Endodermal cell (in vitro differentiated cells): ENCODE measurements at regions not wholly inside any gene's neighbourhood (a gene's known extent, or its start where the extent isn't known, plus 50 kb on each side); places are given as distances from the start of the nearest gene placed in this dataset.

ENCODE experiments used
- DNase-seq: peaks from one replicate; pipeline ENCODE4 v3.0.0-alpha.2; 2017
- H3K27ac ChIP-seq: 2 replicates; pipeline ENCODE4 v1.5.1; 2013; ENCODE audit warnings: mild to moderate bottlenecking, low read depth, low read length, moderate library complexity
- H3K27me3 ChIP-seq: 2 replicates; pipeline ENCODE4 v1.6.1; 2013; ENCODE audit warnings: mild to moderate bottlenecking, low read length, moderate library complexity; ENCODE audit not compliant: insufficient read depth, control insufficient read depth, poor library complexity, severe bottlenecking
- H3K36me3 ChIP-seq: 2 replicates; pipeline ENCODE4 v1.7.0; 2013; ENCODE audit warnings: mild to moderate bottlenecking, low read length, moderate library complexity; ENCODE audit not compliant: control insufficient read depth, insufficient read depth
- H3K4me1 ChIP-seq: one replicate; pipeline ENCODE4 v1.7.0; 2013; ENCODE audit warnings: low read length; ENCODE audit not compliant: control insufficient read depth, insufficient read depth
- H3K4me3 ChIP-seq: 2 replicates; pipeline ENCODE4 v1.5.1; 2013; ENCODE audit warnings: mild to moderate bottlenecking, low read length, moderate library complexity
- H3K9ac ChIP-seq: 2 replicates; pipeline ENCODE4 v1.6.1; 2013; ENCODE audit warnings: mild to moderate bottlenecking, low read length, moderate library complexity; ENCODE audit not compliant: poor library complexity, severe bottlenecking; ENCODE audit errors: extremely low read depth
- H3K9me3 ChIP-seq: 2 replicates; pipeline ENCODE4 v1.6.1; 2013; ENCODE audit warnings: mild to moderate bottlenecking, low read length, moderate library complexity; ENCODE audit not compliant: control insufficient read depth
- H3K27ac Mint-ChIP-seq: 2 replicates; pipeline ENCODE4 v1.8.0; 2020; ENCODE audit warnings: mixed read lengths
- H3K27me3 Mint-ChIP-seq: 2 replicates; pipeline ENCODE4 v1.8.0; 2021; ENCODE audit warnings: mild to moderate bottlenecking, mixed read lengths; ENCODE audit not compliant: insufficient read depth
- H3K36me3 Mint-ChIP-seq: 2 replicates; pipeline ENCODE4 v1.8.0; 2020; ENCODE audit warnings: low read depth, mixed read lengths
- H3K4me1 Mint-ChIP-seq: 2 replicates; pipeline ENCODE4 v1.8.0; 2020; ENCODE audit warnings: mixed read lengths
- H3K4me3 Mint-ChIP-seq: 2 replicates; pipeline ENCODE4 v1.8.0; 2020; ENCODE audit warnings: mild to moderate bottlenecking, moderate library complexity, mixed read lengths
- H3K9me3 Mint-ChIP-seq: 2 replicates; pipeline ENCODE4 v1.8.0; 2020; ENCODE audit warnings: mild to moderate bottlenecking, mixed read lengths
- CTCF ChIP-seq: fragments of 200-600 bp; sonication (generic); conservative IDR thresholded peaks from 2 replicates; pipeline ENCODE4 v1.5.0; 2021; ENCODE audit warnings: antibody characterized with exemption, mild to moderate bottlenecking
- WGBS, 2 experiments: methylation state at CpG; one replicate each; pipeline versions ENCODE4 v1.1.5 to v1.1.7; 2013; ENCODE audit warnings: missing lambda C conversion rate in 2 of 2, mixed read lengths in 1 of 2; ENCODE audit not compliant: insufficient coverage in 1 of 2, insufficient read length in 1 of 2; 5-methylcytosine and 5-hydroxymethylcytosine counted together

GRCh38 chr3:176571926-176572325 is 625.4 kb downstream of the TBL1XR1 start:
- H3K27me3 Mint-ChIP-seq, result no peaks in the 10 kb centered on the region
- Histone ChIP-seq H3K9ac (no peak overlapping the region), H3K27me3 (no peaks in the 10 kb centered on the region), H3K36me3 (no peaks in the 10 kb centered on the region), H3K27ac (no peak overlapping the region), H3K4me1 (no peaks in the 10 kb centered on the region), H3K4me3 (no peak overlapping the region), H3K9me3 (no peaks in the 10 kb centered on the region)
- no peak for DNase-seq
- H3K4me1 Mint-ChIP-seq, result no peaks in the 10 kb centered on the region
- no peak overlapping the region for H3K4me3 Mint-ChIP-seq
- H3K36me3 Mint-ChIP-seq, result peaks cover 2% of the 10 kb centered on the region
- no peak overlapping the region for H3K27ac Mint-ChIP-seq
- WGBS, 2 experiments, result 96 to 98% methylated on average over 5 to 6 of the region's 6 CpGs
- peaks cover 2% of the 10 kb centered on the region for H3K9me3 Mint-ChIP-seq
- no peak for TF ChIP-seq CTCF

- no peak for TF ChIP-seq CTCF
- peaks cover 2% of the 10 kb centered on the region for H3K36me3 Mint-ChIP-seq
- Histone ChIP-seq H3K4me3 (no peak overlapping the region), H3K27ac (no peak overlapping the region), H3K9me3 (no peaks in the 10 kb centered on the region), H3K4me1 (no peaks in the 10 kb centered on the region), H3K27me3 (no peaks in the 10 kb centered on the region), H3K36me3 (no peaks in the 10 kb centered on the region), H3K9ac (no peak overlapping the region)
- peaks cover 2% of the 10 kb centered on the region for H3K9me3 Mint-ChIP-seq
- no peak for DNase-seq
- WGBS, 2 experiments, result 89 to 90% methylated on average over 4 to 5 of the region's 5 CpGs
- H3K4me3 Mint-ChIP-seq, result no peak overlapping the region
- H3K27me3 Mint-ChIP-seq, result no peaks in the 10 kb centered on the region
- H3K4me1 Mint-ChIP-seq, result no peaks in the 10 kb centered on the region
- no peak overlapping the region for H3K27ac Mint-ChIP-seq
Measured at GRCh38 chr3:176570992-176571391, 626.3 kb downstream of the TBL1XR1 start.

GRCh38 chr3:176568189-176568588 is 629.1 kb downstream of the TBL1XR1 start:
- Mint-ChIP-seq H3K36me3 (peaks cover 6% of the 10 kb centered on the region), H3K9me3 (peaks cover 19% of the 10 kb centered on the region), H3K4me3 (no peak overlapping the region), H3K27ac (no peak overlapping the region), H3K4me1 (no peaks in the 10 kb centered on the region), H3K27me3 (no peaks in the 10 kb centered on the region)
- DNase-seq, result no peak
- H3K9ac ChIP-seq, result no peak overlapping the region
- no peak for TF ChIP-seq CTCF
- H3K4me3 ChIP-seq, result no peak overlapping the region
- 85 to 94% methylated on average over 3 of the region's 3 CpGs for WGBS, 2 experiments
- H3K27me3 ChIP-seq, result no peaks in the 10 kb centered on the region
- H3K9me3 ChIP-seq, result peaks cover 17% of the 10 kb centered on the region
- H3K27ac ChIP-seq, result no peak overlapping the region
- no peaks in the 10 kb centered on the region for H3K4me1 ChIP-seq
- H3K36me3 ChIP-seq, result no peaks in the 10 kb centered on the region
